Testis (tissue), 2 donors: ENCODE measurements at regions not wholly inside any gene's neighbourhood (a gene's known extent, or its start where the extent isn't known, plus 50 kb on each side); places are given as distances from the start of the nearest gene placed in this dataset.

ENCODE experiments used
- POLR2A ChIP-seq: fragments of 450-650 bp; IDR thresholded peaks from one replicate; pipeline ENCODE4 v1.6.1; 2017; ENCODE audit warnings: antibody characterized with exemption, mild to moderate bottlenecking, moderate library complexity
- TF ChIP-seq, protein P1 (sequence below), 3 experiments: fragments of 450-650 bp in 2 of 3; fragments of 200-600 bp in 1 of 3; sonication (generic) in 1 of 3; IDR thresholded peaks; one replicate each; pipeline ENCODE4 v1.5.1; 2016 to 2019; ENCODE audit warnings: antibody characterized with exemption in 3 of 3, mild to moderate bottlenecking in 2 of 3, moderate library complexity in 1 of 3

DNA sequence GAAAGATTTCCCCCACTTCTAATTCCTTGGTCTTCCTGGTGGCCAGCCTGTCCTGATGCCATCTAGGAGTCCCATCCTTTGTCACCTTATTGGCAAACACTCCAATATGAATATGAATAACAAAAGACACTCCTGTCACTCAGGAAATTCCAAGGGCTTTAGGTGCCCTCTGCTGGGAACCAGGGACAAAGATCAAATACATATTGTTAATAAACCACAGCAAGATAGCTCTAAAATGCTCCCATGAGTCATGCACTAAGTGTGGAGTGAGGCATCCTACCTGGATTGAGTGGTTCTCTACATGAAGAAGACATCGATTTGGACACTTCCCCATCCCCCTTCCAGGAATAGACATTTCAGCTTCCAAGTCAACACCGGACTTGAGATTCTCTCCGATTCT, 823.6 kb downstream of the TBC1D22A start:
- TF ChIP-seq, protein P1, sequence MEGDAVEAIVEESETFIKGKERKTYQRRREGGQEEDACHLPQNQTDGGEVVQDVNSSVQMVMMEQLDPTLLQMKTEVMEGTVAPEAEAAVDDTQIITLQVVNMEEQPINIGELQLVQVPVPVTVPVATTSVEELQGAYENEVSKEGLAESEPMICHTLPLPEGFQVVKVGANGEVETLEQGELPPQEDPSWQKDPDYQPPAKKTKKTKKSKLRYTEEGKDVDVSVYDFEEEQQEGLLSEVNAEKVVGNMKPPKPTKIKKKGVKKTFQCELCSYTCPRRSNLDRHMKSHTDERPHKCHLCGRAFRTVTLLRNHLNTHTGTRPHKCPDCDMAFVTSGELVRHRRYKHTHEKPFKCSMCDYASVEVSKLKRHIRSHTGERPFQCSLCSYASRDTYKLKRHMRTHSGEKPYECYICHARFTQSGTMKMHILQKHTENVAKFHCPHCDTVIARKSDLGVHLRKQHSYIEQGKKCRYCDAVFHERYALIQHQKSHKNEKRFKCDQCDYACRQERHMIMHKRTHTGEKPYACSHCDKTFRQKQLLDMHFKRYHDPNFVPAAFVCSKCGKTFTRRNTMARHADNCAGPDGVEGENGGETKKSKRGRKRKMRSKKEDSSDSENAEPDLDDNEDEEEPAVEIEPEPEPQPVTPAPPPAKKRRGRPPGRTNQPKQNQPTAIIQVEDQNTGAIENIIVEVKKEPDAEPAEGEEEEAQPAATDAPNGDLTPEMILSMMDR (IDR thresholded peaks at IDR 0.05): no peak
- TF ChIP-seq POLR2A: no peak
